Sigmoid colon (tissue), 6 donors: ENCODE measurements at regions not wholly inside any gene's neighbourhood (a gene's known extent, or its start where the extent isn't known, plus 50 kb on each side); places are given as distances from the start of the nearest gene placed in this dataset.
"Not testable (repeated sequence)": the region's sequence is repeated elsewhere in the genome, so short reads cannot be mapped to it uniquely, and the experiment has no call there.

Experiments used
- DNase-seq: peaks from one replicate; pipeline ENCODE4 v3.0.0-alpha.2; 2019
- H3K27ac ChIP-seq, 4 donors: fragments of 200-600 bp; sonication (generic); one replicate each; pipeline ENCODE4 v1.5.1; 2016 to 2019; ENCODE audit warnings: mild to moderate bottlenecking in 1 of 4
- H3K27me3 ChIP-seq, 3 donors: fragments of 200-600 bp; sonication (generic); one replicate each; pipeline ENCODE4 v1.5.1; 2019; ENCODE audit warnings: mild to moderate bottlenecking in 1 of 3
- H3K36me3 ChIP-seq, 4 donors: fragments of 200-600 bp; sonication (generic); one replicate each; pipeline ENCODE4 v1.5.1; 2016 to 2019
- H3K4me1 ChIP-seq, 4 donors: fragments of 200-600 bp; sonication (generic); one replicate each; pipeline ENCODE4 v1.5.1; 2017 to 2019
- H3K4me3 ChIP-seq, 4 donors: fragments of 200-600 bp; sonication (generic); one replicate each; pipeline ENCODE4 v1.5.1; 2017 to 2019; ENCODE audit warnings: mild to moderate bottlenecking in 2 of 4, moderate library complexity in 1 of 4
- H3K9me3 ChIP-seq, 4 donors: fragments of 200-600 bp in 3 of 4; sonication (generic) in 3 of 4; one replicate each; pipeline versions ENCODE4 v1.5.1 to v1.6.1; 2013 to 2019
- EP300 ChIP-seq, 4 donors: sonication (generic); formaldehyde crosslinking; IDR thresholded peaks; one replicate each; pipeline ENCODE4 v1.6.1; 2017; ENCODE audit warnings: antibody characterized with exemption in 4 of 4
- POLR2A ChIP-seq, 2 donors: fragments of 450-650 bp; IDR thresholded peaks; one replicate each; pipeline ENCODE4 v1.6.1; 2016; ENCODE audit warnings: antibody characterized with exemption in 2 of 2, mild to moderate bottlenecking in 2 of 2, moderate library complexity in 2 of 2
- POLR2AphosphoS5 ChIP-seq, 4 donors: sonication (generic); formaldehyde crosslinking; IDR thresholded peaks; one replicate each; pipeline ENCODE4 v1.6.1; 2017; ENCODE audit warnings: antibody characterized with exemption in 4 of 4
- WGBS, 2 donors: extraction: QIAGEN DNeasy Blood & Tissue Kit; methylation state at CpG; one replicate each; pipeline ENCODE4 v1.1.7; 2013; 5-methylcytosine and 5-hydroxymethylcytosine counted together
- intact Hi-C: fragments of 100-400 bp; cut with DNase I; formaldehyde crosslinking; loops from one replicate; pipeline ENCODE4 v1.15.1; 2023
- TF ChIP-seq, protein P1 (sequence below), 4 experiments: fragments of 450-650 bp in 3 of 4; fragments of 200-600 bp in 1 of 4; IDR thresholded peaks; one replicate each; pipeline ENCODE4 v1.5.1; 2016 to 2019; ENCODE audit warnings: antibody characterized with exemption in 4 of 4, mild to moderate bottlenecking in 3 of 4, moderate library complexity in 2 of 4
- donor health status: healthy with polysubstance abuse.
- donor health status: healthy.

DNA sequence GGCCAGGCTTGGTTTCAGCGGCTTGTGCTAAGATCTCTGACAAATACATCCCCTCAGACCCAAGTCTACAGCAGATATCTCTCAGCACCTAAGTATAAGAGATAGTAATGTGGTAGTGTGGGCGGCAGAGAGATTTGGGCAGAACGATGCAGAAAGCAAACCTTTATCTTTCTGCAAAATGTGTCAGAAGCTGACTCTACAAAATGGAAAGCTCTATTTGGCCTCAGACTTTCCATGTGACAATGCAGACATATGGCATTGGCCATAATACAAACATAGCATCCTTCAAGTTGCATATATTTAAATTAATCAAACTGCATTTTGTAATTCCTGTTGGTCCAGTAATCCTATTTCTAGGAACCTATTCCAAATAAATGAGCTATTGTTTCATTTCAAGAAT lies 102.5 kb upstream of the RAI14 start:
- Histone ChIP-seq H3K27ac (peak overlapping the region in 3 of 4 donors; percentile 70 to 80 (median 74)), H3K27me3 (no peaks in the 10 kb centered on the region), H3K36me3 (no peaks in the 10 kb centered on the region), H3K9me3 (no peaks in the 10 kb centered on the region), H3K4me1 (peaks cover 0 to 29% (median 20%) of the 10 kb centered on the region in 4 donors), H3K4me3 (no peak overlapping the region)
- 90% methylated on average over 3 of the region's 3 CpGs for WGBS, 2 donors
- intact Hi-C loops: loop anchor here (10.0 kb wide), 1 partner anchor 101 kb away; the partner anchor contains the start of gene RAI14
- TF ChIP-seq EP300 (IDR thresholded peaks at IDR 0.05) (no peak), POLR2AphosphoS5 (IDR thresholded peaks at IDR 0.05) (no peak), POLR2A (IDR thresholded peaks at IDR 0.05) (no peak)
- TF ChIP-seq, protein P1, sequence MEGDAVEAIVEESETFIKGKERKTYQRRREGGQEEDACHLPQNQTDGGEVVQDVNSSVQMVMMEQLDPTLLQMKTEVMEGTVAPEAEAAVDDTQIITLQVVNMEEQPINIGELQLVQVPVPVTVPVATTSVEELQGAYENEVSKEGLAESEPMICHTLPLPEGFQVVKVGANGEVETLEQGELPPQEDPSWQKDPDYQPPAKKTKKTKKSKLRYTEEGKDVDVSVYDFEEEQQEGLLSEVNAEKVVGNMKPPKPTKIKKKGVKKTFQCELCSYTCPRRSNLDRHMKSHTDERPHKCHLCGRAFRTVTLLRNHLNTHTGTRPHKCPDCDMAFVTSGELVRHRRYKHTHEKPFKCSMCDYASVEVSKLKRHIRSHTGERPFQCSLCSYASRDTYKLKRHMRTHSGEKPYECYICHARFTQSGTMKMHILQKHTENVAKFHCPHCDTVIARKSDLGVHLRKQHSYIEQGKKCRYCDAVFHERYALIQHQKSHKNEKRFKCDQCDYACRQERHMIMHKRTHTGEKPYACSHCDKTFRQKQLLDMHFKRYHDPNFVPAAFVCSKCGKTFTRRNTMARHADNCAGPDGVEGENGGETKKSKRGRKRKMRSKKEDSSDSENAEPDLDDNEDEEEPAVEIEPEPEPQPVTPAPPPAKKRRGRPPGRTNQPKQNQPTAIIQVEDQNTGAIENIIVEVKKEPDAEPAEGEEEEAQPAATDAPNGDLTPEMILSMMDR (IDR thresholded peaks at IDR 0.05): no peak
- no peak for DNase-seq

- no peak overlapping the region for H3K27ac ChIP-seq
- no peak for TF ChIP-seq EP300 (IDR thresholded peaks at IDR 0.05)
- TF ChIP-seq, protein P1 (IDR thresholded peaks at IDR 0.05): no peak
- no peak for TF ChIP-seq POLR2A (IDR thresholded peaks at IDR 0.05)
- TF ChIP-seq POLR2AphosphoS5 (IDR thresholded peaks at IDR 0.05): no peak
- no peaks in the 10 kb centered on the region for H3K9me3 ChIP-seq
- H3K36me3 ChIP-seq: no peaks in the 10 kb centered on the region
- intact Hi-C loops: loop anchor here (5.0 to 10.0 kb wide), 2 partner anchors 48 to 100 kb away; partner anchors contain the start of gene RAI14
- no peak for DNase-seq
- H3K4me3 ChIP-seq: no peak overlapping the region
- 73 to 79% methylated on average over 5 of the region's 5 CpGs for WGBS, 2 donors
- no peaks in the 10 kb centered on the region for H3K27me3 ChIP-seq
- peaks cover 0 to 31% (median 25%) of the 10 kb centered on the region in 4 donors for H3K4me1 ChIP-seq
Measured at GRCh38 chr5:34554641-34555040, 101.5 kb upstream of the RAI14 start.

DNA sequence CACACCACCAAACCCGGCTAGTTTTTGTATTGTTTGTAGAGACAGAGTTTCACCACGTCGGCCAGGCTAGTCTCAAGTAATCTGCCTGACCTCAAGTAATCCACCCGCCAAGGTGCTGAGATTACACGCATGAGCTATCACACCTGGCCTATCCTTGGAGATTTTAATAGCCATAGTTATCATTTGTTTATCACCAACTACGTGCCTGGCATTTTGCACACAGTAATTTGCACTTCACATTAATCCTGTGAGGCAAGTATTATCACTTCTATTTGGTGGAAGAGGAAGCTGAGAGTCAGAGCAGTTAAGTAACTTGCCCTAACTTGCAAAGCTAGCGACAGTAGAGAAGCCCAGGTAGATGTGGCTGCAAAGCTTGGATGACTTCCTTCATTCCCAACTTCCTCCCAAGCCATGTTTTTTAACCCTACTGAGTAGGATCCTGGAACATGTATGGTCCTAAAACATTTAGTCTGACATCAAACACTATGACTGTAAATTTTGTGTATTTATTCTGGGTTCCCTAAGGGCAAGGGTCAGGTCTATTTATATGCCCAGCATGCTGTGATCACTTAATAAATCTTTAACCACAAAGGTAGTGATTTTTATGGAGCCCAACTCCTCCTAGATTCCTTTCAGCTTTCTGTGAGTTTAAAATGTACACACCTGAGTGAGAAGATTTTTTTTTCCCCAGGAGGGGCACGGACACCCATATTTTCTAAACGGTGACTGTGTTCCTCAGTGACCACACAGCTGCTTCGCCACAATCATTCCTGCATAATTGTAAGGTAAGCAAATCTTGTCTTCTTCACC lies 100.2 kb upstream of the RAI14 start:
- no peak overlapping the region for H3K4me3 ChIP-seq
- no peak overlapping the region for H3K27ac ChIP-seq
- H3K4me1 ChIP-seq: peaks cover 0 to 29% (median 23%) of the 10 kb centered on the region in 4 donors
- H3K9me3 ChIP-seq: no peaks in the 10 kb centered on the region
- no peaks in the 10 kb centered on the region for H3K27me3 ChIP-seq
- intact Hi-C loops: loop anchor here (5.0 to 10.0 kb wide), 2 partner anchors 46 to 99 kb away; partner anchors contain the start of gene RAI14
- TF ChIP-seq POLR2AphosphoS5 (IDR thresholded peaks at IDR 0.05) (no peak), POLR2A (IDR thresholded peaks at IDR 0.05) (no peak), EP300 (IDR thresholded peaks at IDR 0.05) (no peak)
- TF ChIP-seq, protein P1 (IDR thresholded peaks at IDR 0.05): no peak
- no peak for DNase-seq
- 16 to 57% methylated on average over 10 of the region's 10 CpGs for WGBS, 2 donors
- no peaks in the 10 kb centered on the region for H3K36me3 ChIP-seq

- H3K27me3 ChIP-seq: no peaks in the 10 kb centered on the region
- intact Hi-C loops: loop anchor here (5.0 to 10.0 kb wide), 2 partner anchors 46 to 98 kb away; partner anchors contain the start of gene RAI14
- no peak for DNase-seq
- no peaks in the 10 kb centered on the region for H3K36me3 ChIP-seq
- H3K4me1 ChIP-seq: peaks cover 0 to 25% (median 21%) of the 10 kb centered on the region in 4 donors
- TF ChIP-seq POLR2A (IDR thresholded peaks at IDR 0.05) (no peak), EP300 (IDR thresholded peaks at IDR 0.05) (no peak), POLR2AphosphoS5 (IDR thresholded peaks at IDR 0.05) (no peak)
- TF ChIP-seq, protein P1 (IDR thresholded peaks at IDR 0.05): no peak
- H3K4me3 ChIP-seq: no peak overlapping the region
- H3K27ac ChIP-seq: no peak overlapping the region
- H3K9me3 ChIP-seq: no peaks in the 10 kb centered on the region
- WGBS, 2 donors: 17 to 63% methylated on average over 2 of the region's 2 CpGs
Measured at GRCh38 chr5:34556509-34556782, 99.7 kb upstream of the RAI14 start.

DNA sequence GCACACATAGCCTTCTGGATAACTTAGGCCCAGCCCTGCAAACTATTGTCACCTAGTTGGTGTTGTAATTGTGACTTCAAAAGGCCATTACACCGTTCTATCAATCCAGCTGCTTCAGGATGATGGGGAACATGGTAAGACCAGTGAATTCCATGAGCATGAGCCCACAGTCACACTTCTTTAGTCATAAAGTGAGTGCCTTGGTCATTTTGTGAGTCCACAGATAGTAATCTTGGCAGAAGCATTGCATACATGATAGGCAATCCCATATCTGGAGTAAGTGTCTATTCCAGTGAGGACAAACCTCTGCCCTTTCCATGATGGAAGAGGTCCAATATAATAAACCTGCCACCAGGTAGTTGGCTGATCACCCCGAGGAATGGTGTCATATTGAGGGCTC lies 94.5 kb upstream of the RAI14 start:
- H3K9me3 ChIP-seq, DNase-seq, H3K27me3 ChIP-seq, H3K36me3 ChIP-seq, H3K4me3 ChIP-seq, H3K27ac ChIP-seq, intact Hi-C loops: not testable (repeated sequence)
- H3K4me1 ChIP-seq: peaks cover 0 to 21% (median 13%) of the 10 kb centered on the region in 4 donors
- 90 to 95% methylated on average over 2 of the region's 2 CpGs for WGBS, 2 donors
